ENCODE measurements at regions not wholly inside any gene's neighbourhood (a gene's known extent, or its start where the extent isn't known, plus 50 kb on each side); places are given as distances from the start of the nearest gene placed in this dataset.
A peak's percentile ranks its signal among the peaks of the same experiment; 100 is the strongest.

GRCh38 chr20:47905628-47906347, 120.5 kb upstream of the SULF2 start:
- Histone ChIP-seq H4K20me1 (ENCODE audit: insufficient read depth, low read length) (no peaks in the 10 kb centered on the region), H3K36me3 (replicated peaks in 1 of 2; ENCODE audit: control insufficient read depth in 1 of 2, insufficient read depth in 2 of 2, low read length in 2 of 2) (no peaks in the 10 kb centered on the region), H3K79me2 (ENCODE audit: insufficient read depth, low read length) (no peaks in the 10 kb centered on the region), H3K4me2 (ENCODE audit: low read depth, low read length) (no peak overlapping the region), H3K4me3 (replicated peaks in 1 of 3; ENCODE audit: insufficient read depth in 1 of 3, low read depth in 2 of 3, low read length in 3 of 3) (no peak overlapping the region), H3K9me3 (ENCODE audit: low read length) (no peaks in the 10 kb centered on the region), H3K27me3 (ENCODE audit: control insufficient read depth in 1 of 2, insufficient read depth in 2 of 2, low read length in 2 of 2) (peaks cover 2 to 36% of the 10 kb centered on the region in 2 experiments; a peak in 3 of 5 replicates), H3K9ac (ENCODE audit: insufficient read depth, low read depth, low read length) (no peak overlapping the region), H3K4me1 (ENCODE audit: insufficient read depth, low read length) (peaks cover 17% of the 10 kb centered on the region), H3K27ac (ENCODE audit: extremely low read length, insufficient read depth, low read length) (no peak overlapping the region), H2AFZ (ENCODE audit: low read length) (no peak overlapping the region)
- in situ Hi-C loops (cut with HindIII; ENCODE audit: extremely low pct_ligation_motif_present, low pct_unique_long_range_greater_than_20kb): no loop called here
- ChIA-PET CTCF (ENCODE audit: low intra/inter-chr PET ratio, low total read pairs) (no interaction called here), POLR2A (no interaction called here)
- no TSS peak for BruUV-seq (replicated peaks)
- DNase-seq (ENCODE audit: low spot score): no peak
- ATAC-seq: no peak
- intact Hi-C loops (cut with micrococcal nuclease; ENCODE audit: unreplicated experiment): no loop called here
- no peak for FAIRE-seq
- WGBS (ENCODE audit: low lambda C conversion rate): 51% methylated on average over 18 of the region's 18 CpGs
- TF ChIP-seq MYC (CRISPR knock-in tag; IDR thresholded peaks at IDR 0.05; ENCODE audit: borderline replicate concordance) (0 out of 2 replicates have a peak, but pooled peaks have one; percentile 11), ZNF672 (CRISPR knock-in tag; IDR thresholded peaks at IDR 0.05) (no peak), PAWR (CRISPR knock-in tag; IDR thresholded peaks at IDR 0.05; ENCODE audit: borderline replicate concordance) (no peak), GLMP (CRISPR knock-in tag; IDR thresholded peaks at IDR 0.05; ENCODE audit: borderline replicate concordance) (no peak), ASH2L (IDR thresholded peaks at IDR 0.05; ENCODE audit: insufficient read length, low read depth, low read length) (no peak), HIC2 (CRISPR knock-in tag; IDR thresholded peaks at IDR 0.05; ENCODE audit: low read depth) (no peak), HIVEP1 (CRISPR knock-in tag; IDR thresholded peaks at IDR 0.05) (no peak), ATF7-NPFF (CRISPR knock-in tag; IDR thresholded peaks at IDR 0.05; ENCODE audit: low read depth) (no peak), HINFP (CRISPR knock-in tag; IDR thresholded peaks at IDR 0.05; ENCODE audit: low read depth) (no peak), JUN (CRISPR knock-in tag; IDR thresholded peaks at IDR 0.05) (no peak), ZNF558 (CRISPR knock-in tag; IDR thresholded peaks at IDR 0.05; ENCODE audit: borderline replicate concordance) (no peak), GMEB1 (CRISPR knock-in tag; IDR thresholded peaks at IDR 0.05; ENCODE audit: borderline replicate concordance) (no peak), ZNF768 (CRISPR knock-in tag; IDR thresholded peaks at IDR 0.05) (peak; percentile 54), LCORL (IDR thresholded peaks at IDR 0.05) (no peak), LCORL (CRISPR knock-in tag; IDR thresholded peaks at IDR 0.05) (no peak), TP53 (CRISPR knock-in tag; conservative IDR thresholded peaks at IDR 0.05) (no peak)
